ENCODE measurements at regions not wholly inside any gene's neighbourhood (a gene's known extent, or its start where the extent isn't known, plus 50 kb on each side); places are given as distances from the start of the nearest gene placed in this dataset.

DNA sequence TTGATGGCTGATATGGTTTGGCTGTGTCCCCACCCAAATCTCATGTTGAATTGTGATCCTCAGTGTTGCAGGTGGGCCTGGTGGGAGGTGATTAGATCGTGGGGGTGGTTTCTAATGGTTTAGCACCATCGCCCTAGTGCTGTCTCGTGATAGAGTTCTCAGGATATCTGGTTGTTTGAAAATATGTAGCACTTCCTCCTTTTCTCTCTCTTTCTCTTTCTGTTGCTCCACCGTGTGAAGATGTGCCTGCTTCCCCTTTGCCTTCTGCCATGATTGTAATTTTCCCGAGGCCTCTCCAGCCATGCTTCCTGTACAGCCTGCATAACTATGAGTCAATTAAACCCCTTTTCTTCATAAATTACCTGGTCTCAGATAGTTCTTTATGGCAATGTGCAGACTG lies 111.6 kb downstream of the SREK1 start:
- no peak for TF ChIP-seq EZH2 (IDR thresholded peaks at IDR 0.05; ENCODE audit: borderline replicate concordance, low read length)
- TF ChIP-seq, protein P1, sequence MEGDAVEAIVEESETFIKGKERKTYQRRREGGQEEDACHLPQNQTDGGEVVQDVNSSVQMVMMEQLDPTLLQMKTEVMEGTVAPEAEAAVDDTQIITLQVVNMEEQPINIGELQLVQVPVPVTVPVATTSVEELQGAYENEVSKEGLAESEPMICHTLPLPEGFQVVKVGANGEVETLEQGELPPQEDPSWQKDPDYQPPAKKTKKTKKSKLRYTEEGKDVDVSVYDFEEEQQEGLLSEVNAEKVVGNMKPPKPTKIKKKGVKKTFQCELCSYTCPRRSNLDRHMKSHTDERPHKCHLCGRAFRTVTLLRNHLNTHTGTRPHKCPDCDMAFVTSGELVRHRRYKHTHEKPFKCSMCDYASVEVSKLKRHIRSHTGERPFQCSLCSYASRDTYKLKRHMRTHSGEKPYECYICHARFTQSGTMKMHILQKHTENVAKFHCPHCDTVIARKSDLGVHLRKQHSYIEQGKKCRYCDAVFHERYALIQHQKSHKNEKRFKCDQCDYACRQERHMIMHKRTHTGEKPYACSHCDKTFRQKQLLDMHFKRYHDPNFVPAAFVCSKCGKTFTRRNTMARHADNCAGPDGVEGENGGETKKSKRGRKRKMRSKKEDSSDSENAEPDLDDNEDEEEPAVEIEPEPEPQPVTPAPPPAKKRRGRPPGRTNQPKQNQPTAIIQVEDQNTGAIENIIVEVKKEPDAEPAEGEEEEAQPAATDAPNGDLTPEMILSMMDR (conservative IDR thresholded peaks at IDR 0.05 in 1 of 2, IDR thresholded peaks at IDR 0.05 in 1 of 2; ENCODE audit: extremely low read depth in 1 of 2, insufficient read depth in 1 of 2, low read depth in 1 of 2, low read length in 2 of 2) = no peak
